ENCODE measurements at regions not wholly inside any gene's neighbourhood (a gene's known extent, or its start where the extent isn't known, plus 50 kb on each side); places are given as distances from the start of the nearest gene placed in this dataset.

- no peak for TF ChIP-seq SUZ12 (IDR thresholded peaks at IDR 0.05; ENCODE audit: extremely low read depth, insufficient read depth, insufficient read length)
- TF ChIP-seq YY1 (IDR thresholded peaks at IDR 0.05; ENCODE audit: insufficient read depth, insufficient read length), result no peak
These were observed 81.0 kb downstream of the ASCL4 start for GRCh38 chr12:107855471-107855870.

All from NT2/D1 (cell line).